Globus pallidus (tissue), 1 donor: ENCODE measurements at regions not wholly inside any gene's neighbourhood (a gene's known extent, or its start where the extent isn't known, plus 50 kb on each side); places are given as distances from the start of the nearest gene placed in this dataset.
A peak's percentile ranks its signal among the peaks of the same experiment; 100 is the strongest.

Source experiments
- DNase-seq: peaks from one replicate; pipeline ENCODE4 v3.0.0-alpha.2; 2015; ENCODE audit warnings: low spot score

- DNase-seq: peak; percentile 16
These were observed 57.5 kb upstream of the PRR23E start for GRCh38 chr3:127135241-127136023.

DNA sequence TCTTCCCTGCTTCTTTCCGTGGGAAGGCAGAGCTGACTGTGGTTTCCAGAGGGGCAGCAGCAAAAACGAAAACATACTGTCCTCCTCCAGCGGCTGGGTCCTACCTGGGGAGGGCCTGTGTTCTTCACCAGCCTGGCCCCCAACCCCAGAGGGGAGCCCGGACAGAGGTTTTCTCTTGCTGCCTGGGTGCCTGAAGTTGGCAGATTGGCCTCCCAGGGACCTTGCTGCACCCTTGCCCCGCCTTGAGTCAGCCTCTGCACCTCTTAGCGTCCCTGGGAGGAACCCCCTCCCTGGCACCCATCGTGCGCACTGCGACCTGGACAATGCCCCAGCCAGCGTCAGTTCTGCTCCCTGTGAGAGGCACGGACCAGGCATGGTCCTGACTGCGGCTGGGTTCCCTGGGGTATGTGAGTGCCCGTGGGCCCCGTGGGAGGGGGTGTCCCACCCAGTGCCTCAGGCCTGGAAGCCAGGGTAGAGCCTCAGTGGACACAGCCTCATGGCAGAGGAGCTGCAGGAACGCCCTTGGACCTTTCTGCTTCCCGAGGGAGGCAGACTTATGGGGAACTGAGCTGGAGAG lies 56.8 kb upstream of the PRR23E start:
- no peak for DNase-seq

DNA sequence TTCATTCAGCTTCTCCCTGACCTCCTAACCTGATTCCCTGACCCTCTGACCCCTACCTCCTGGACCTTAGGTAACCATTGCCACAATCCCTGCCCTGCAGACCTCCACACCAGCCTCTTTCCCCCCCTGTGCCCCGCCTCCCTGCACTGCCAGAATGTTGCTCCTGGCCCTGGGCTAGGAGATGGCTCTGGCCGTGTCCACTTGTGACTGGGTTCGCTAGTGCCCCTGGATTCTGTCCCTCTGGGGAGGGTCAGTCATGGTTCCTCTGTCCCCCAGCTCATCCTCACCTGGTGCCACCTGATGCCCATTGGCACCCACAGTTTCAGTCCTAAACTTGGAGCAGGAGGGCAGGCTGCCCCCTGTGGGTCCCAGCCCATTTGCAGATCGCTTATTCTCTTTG lies 56.2 kb upstream of the PRR23E start:
- no peak for DNase-seq

DNA sequence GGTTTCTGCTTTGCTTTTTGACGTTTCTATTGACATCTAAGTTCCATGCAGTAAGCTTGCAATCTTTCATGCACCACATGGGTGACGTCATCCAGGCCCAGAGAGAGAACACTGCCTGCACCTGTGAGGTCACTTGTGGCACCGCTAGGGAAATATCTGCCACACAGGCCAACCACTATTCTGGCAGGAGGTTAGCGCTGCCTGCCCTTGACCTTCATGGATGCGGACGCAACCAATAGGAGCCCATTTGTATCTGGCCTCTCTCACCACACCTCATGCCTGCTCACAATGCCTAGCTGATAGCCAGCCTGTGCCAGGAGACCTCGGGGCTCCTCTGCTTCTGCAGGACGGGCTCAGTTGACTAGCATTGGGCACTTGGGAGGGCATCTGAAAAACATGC lies 55.8 kb upstream of the PRR23E start:
- no peak for DNase-seq

- DNase-seq: no peak
These were observed 55.0 kb upstream of the PRR23E start for GRCh38 chr3:127137757-127138536.

DNA sequence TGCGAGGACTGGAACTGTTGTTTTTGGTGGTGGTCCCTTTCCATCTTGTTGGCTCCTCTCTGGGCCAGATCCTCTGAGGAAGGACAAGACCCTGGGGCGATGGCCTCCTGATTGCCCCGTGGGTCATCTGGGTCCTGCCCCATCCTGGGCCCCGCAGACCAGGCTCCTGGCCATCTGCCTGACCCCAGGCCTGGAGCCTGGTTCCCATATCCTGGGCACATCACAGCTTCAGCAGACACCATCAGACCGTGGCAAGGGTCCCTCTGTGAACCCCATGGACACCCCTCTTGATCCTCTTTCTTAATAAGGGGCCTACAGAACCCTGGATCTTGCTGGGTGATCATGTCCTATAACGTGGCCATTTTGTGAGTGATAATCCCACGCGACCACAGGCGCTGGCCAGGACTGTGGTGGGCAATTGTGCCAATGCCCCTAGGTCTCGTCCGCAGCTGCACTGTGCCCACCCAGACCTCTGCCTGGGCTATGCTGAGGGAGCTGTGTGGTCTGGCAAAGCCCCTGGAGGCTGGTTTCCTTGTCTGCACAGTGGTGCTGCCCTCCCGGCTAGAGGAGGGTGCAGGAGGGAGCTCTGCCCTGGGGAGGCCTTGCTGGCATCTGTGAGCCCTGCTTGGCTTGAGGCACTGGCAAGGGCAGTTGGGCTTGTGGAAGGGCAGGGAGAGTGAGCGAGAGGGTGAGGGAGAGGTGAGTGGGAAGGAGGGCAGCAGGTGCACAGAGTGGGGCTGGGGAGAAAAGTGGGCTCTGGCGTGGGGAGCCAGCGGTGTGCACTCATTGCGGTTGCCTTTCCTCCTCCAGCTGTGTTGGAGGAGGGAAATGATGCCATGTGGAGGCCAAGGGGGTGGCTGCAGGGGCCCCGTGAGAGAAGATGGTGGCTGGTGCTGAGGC lies 53.1 kb upstream of the PRR23E start:
- no peak for DNase-seq

DNA sequence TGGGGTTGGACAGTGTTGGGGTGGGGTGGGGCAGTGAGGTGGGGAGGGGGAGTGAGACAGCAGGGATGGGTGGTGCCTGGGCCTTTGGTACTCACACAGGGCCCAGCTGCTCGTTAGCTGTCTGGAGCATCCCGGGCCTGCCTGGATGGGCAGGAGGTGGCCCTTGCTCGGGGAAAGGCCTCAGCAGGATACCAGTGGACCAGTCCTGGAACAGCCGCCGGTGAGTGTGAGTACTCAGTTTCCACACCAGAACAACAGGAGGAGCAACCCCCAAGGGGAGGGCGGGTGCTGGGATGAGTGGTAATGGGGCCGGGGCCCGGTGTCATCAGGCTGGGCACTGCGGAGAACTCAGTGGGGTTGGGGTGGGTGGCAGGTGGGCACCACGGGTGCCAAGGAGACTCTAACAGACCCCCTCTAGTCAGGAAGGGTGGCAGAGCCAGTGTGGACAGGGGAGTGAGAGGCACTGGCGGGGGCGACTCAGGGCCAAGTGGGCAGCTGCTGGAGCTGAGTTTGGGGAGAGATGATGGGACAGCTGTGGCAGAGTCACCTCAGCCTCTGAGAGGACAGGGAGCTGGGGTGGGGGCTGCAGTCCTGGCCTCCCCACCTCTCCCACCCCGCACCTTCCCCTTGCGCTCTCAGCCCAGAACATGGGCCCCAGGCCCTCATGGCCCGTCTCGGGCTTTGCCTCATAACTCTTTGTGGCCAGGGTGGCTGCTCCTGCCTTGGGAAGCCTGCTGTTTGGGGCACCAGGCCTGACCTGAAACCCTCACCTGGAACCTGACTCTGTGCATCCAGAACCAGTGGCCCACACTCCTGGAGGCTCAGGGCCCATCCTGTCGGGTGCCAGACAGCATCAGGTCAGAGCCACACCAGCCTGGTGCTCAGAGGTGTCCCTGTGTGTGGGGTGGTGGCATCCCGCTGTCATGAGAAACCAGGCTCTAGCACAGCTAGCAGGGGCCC lies 52.1 kb upstream of the PRR23E start:
- DNase-seq: no peak

GRCh38 chr3:127141921-127142730 lies 50.8 kb upstream of the PRR23E start:
- DNase-seq: no peak
